Liver (tissue), 3 donors: ENCODE measurements at regions not wholly inside any gene's neighbourhood (a gene's known extent, or its start where the extent isn't known, plus 50 kb on each side); places are given as distances from the start of the nearest gene placed in this dataset.

Experiments
- JUND ChIP-seq, 2 donors: IDR thresholded peaks; 2 replicates each; pipeline ENCODE4 v1.6.1; 2016; ENCODE audit warnings: antibody characterized with exemption in 2 of 2
- RAD21 ChIP-seq, 2 donors: IDR thresholded peaks; 2 replicates each; pipeline ENCODE4 v1.6.1; 2016; ENCODE audit warnings: antibody characterized with exemption in 2 of 2, mild to moderate bottlenecking in 2 of 2
- TF ChIP-seq, protein P1 (sequence below): fragments of 150-350 bp; IDR thresholded peaks from 2 replicates; pipeline ENCODE4 v1.5.1; 2017; ENCODE audit warnings: improper control_type of control experiment, low read depth, low read length; ENCODE audit not compliant: missing input control
- TF ChIP-seq, protein P2 (sequence below): IDR thresholded peaks from 2 replicates; pipeline ENCODE4 v1.6.1; 2016; ENCODE audit warnings: antibody characterized with exemption, mild to moderate bottlenecking
- TF ChIP-seq, protein P3 (sequence below): IDR thresholded peaks from 2 replicates; pipeline ENCODE4 v1.6.1; 2016; ENCODE audit warnings: antibody characterized with exemption
- donor health status: healthy.
- donor health status: healthy.

DNA sequence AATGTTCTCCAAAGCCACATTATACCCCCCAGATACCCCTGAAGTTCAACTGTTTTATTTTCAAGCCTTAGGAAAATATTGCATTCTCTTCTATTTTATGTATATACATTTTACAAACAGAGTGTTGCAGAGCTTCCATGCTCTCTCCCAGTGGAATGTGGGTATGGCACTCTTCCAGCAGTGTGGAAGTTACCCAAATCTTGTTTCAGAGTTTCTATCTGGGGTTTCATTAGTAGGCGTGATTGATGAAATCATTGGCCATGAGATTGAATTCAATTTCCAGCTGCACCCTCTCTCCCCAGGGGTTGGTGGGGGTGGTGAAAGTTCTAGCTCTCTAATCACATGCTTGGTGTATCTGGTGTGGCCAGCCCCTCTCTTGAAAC, 350.4 kb downstream of the RPS24 start:
- TF ChIP-seq, protein P1, sequence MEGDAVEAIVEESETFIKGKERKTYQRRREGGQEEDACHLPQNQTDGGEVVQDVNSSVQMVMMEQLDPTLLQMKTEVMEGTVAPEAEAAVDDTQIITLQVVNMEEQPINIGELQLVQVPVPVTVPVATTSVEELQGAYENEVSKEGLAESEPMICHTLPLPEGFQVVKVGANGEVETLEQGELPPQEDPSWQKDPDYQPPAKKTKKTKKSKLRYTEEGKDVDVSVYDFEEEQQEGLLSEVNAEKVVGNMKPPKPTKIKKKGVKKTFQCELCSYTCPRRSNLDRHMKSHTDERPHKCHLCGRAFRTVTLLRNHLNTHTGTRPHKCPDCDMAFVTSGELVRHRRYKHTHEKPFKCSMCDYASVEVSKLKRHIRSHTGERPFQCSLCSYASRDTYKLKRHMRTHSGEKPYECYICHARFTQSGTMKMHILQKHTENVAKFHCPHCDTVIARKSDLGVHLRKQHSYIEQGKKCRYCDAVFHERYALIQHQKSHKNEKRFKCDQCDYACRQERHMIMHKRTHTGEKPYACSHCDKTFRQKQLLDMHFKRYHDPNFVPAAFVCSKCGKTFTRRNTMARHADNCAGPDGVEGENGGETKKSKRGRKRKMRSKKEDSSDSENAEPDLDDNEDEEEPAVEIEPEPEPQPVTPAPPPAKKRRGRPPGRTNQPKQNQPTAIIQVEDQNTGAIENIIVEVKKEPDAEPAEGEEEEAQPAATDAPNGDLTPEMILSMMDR: no peak
- TF ChIP-seq, protein P2, sequence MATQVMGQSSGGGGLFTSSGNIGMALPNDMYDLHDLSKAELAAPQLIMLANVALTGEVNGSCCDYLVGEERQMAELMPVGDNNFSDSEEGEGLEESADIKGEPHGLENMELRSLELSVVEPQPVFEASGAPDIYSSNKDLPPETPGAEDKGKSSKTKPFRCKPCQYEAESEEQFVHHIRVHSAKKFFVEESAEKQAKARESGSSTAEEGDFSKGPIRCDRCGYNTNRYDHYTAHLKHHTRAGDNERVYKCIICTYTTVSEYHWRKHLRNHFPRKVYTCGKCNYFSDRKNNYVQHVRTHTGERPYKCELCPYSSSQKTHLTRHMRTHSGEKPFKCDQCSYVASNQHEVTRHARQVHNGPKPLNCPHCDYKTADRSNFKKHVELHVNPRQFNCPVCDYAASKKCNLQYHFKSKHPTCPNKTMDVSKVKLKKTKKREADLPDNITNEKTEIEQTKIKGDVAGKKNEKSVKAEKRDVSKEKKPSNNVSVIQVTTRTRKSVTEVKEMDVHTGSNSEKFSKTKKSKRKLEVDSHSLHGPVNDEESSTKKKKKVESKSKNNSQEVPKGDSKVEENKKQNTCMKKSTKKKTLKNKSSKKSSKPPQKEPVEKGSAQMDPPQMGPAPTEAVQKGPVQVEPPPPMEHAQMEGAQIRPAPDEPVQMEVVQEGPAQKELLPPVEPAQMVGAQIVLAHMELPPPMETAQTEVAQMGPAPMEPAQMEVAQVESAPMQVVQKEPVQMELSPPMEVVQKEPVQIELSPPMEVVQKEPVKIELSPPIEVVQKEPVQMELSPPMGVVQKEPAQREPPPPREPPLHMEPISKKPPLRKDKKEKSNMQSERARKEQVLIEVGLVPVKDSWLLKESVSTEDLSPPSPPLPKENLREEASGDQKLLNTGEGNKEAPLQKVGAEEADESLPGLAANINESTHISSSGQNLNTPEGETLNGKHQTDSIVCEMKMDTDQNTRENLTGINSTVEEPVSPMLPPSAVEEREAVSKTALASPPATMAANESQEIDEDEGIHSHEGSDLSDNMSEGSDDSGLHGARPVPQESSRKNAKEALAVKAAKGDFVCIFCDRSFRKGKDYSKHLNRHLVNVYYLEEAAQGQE: no peak
- TF ChIP-seq RAD21 (IDR thresholded peaks at IDR 0.05) (no peak), JUND (IDR thresholded peaks at IDR 0.05) (no peak)
- TF ChIP-seq, protein P3, sequence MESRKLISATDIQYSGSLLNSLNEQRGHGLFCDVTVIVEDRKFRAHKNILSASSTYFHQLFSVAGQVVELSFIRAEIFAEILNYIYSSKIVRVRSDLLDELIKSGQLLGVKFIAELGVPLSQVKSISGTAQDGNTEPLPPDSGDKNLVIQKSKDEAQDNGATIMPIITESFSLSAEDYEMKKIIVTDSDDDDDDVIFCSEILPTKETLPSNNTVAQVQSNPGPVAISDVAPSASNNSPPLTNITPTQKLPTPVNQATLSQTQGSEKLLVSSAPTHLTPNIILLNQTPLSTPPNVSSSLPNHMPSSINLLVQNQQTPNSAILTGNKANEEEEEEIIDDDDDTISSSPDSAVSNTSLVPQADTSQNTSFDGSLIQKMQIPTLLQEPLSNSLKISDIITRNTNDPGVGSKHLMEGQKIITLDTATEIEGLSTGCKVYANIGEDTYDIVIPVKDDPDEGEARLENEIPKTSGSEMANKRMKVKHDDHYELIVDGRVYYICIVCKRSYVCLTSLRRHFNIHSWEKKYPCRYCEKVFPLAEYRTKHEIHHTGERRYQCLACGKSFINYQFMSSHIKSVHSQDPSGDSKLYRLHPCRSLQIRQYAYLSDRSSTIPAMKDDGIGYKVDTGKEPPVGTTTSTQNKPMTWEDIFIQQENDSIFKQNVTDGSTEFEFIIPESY: no peak
